Endothelial cell of umbilical vein (primary cell): ENCODE measurements at regions not wholly inside any gene's neighbourhood (a gene's known extent, or its start where the extent isn't known, plus 50 kb on each side); places are given as distances from the start of the nearest gene placed in this dataset.

Experiments
- CTCF ChIP-seq, 2 donors: IDR thresholded peaks; 1 replicate in 1 of 2; 2 replicates in 1 of 2; pipeline ENCODE4 v1.5.1; 2011; ENCODE audit warnings: low read length in 2 of 2, mild to moderate bottlenecking in 2 of 2, moderate library complexity in 2 of 2, control low read depth in 1 of 2, inconsistent platforms in 1 of 2, low read depth in 1 of 2; ENCODE audit not compliant: insufficient read depth in 1 of 2; ENCODE audit errors: extremely low read depth in 1 of 2
- EZH2 ChIP-seq: IDR thresholded peaks from 2 replicates; pipeline ENCODE4 v1.6.1; 2012; ENCODE audit warnings: borderline replicate concordance, low read depth, mild to moderate bottlenecking, moderate library complexity, low read length, inconsistent platforms; ENCODE audit not compliant: severe bottlenecking
- FOS ChIP-seq: IDR thresholded peaks from 2 replicates; pipeline ENCODE4 v1.6.1; 2011; ENCODE audit warnings: mild to moderate bottlenecking, low read length, moderate library complexity, borderline replicate concordance; ENCODE audit not compliant: insufficient read depth
- GATA2 ChIP-seq: IDR thresholded peaks from 2 replicates; pipeline ENCODE4 v1.7.0; 2011; ENCODE audit warnings: low read depth, mild to moderate bottlenecking, moderate library complexity, mixed read lengths, low read length; ENCODE audit not compliant: insufficient read length, insufficient read depth
- JUN ChIP-seq: IDR thresholded peaks from 2 replicates; pipeline ENCODE4 v1.6.1; 2011; ENCODE audit warnings: borderline replicate concordance, low read depth; ENCODE audit not compliant: insufficient read length, insufficient read depth
- MAX ChIP-seq: IDR thresholded peaks from 2 replicates; pipeline ENCODE4 v1.6.1; 2011; ENCODE audit not compliant: insufficient read depth, insufficient read length
- MYC ChIP-seq: IDR thresholded peaks from one replicate; pipeline ENCODE4 v1.6.1; 2011; ENCODE audit warnings: mild to moderate bottlenecking, low read depth, low read length
- POLR2A ChIP-seq: IDR thresholded peaks from 2 replicates; pipeline ENCODE4 v1.6.1; 2012; ENCODE audit warnings: low read depth, mild to moderate bottlenecking, control low read depth, low read length
- POLR2AphosphoS5 ChIP-seq: IDR thresholded peaks from 2 replicates; pipeline ENCODE4 v1.6.1; 2012; ENCODE audit warnings: low read depth, mild to moderate bottlenecking, control low read depth, low read length, moderate library complexity; ENCODE audit not compliant: insufficient read depth

- no peak for TF ChIP-seq EZH2
- no peak for TF ChIP-seq CTCF (IDR thresholded peaks at IDR 0.05; ENCODE audit: extremely low read depth in 1 of 2, insufficient read depth in 1 of 2, low read depth in 1 of 2, low read length in 2 of 2)
- no peak for TF ChIP-seq POLR2A
- no peak for TF ChIP-seq MAX
- TF ChIP-seq POLR2AphosphoS5: no peak
- no peak for TF ChIP-seq JUN
- TF ChIP-seq MYC: no peak
- TF ChIP-seq GATA2: no peak
- TF ChIP-seq FOS: no peak
Measured at GRCh38 chr5:113984928-113985327, 376.9 kb upstream of the KCNN2 start.
